KBM-7 (cell line): ENCODE measurements at regions not wholly inside any gene's neighbourhood (a gene's known extent, or its start where the extent isn't known, plus 50 kb on each side); places are given as distances from the start of the nearest gene placed in this dataset.

Experiments used
- DNase-seq: peaks from one replicate; pipeline ENCODE4 v3.0.0-alpha.2; 2015
- in situ Hi-C: fragments of 300-500 bp; cut with MboI; formaldehyde crosslinking; loops from 2 replicates; pipeline ENCODE4 v1.14.3; 2020; ENCODE audit warnings: low sequenced_read_pairs, low pct_unique_long_range_greater_than_20kb, mixed read lengths

- in situ Hi-C loops: no loop called here
- DNase-seq: peak; percentile 75
Measured at GRCh38 chr2:71277536-71278103, 50.7 kb upstream of the PAIP2B start.

- no peak for DNase-seq
- in situ Hi-C loops: no loop called here
Measured at GRCh38 chr2:71277147-71277475, 50.2 kb upstream of the PAIP2B start.

GRCh38 chr2:71276311-71277146, 49.6 kb upstream of the PAIP2B start:
- peak; percentile 96 for DNase-seq

More at GRCh38 chr2:71276311-71277146, 49.6 kb upstream of the PAIP2B start:
- in situ Hi-C loops: no loop called here
